Tibial nerve (tissue), 4 donors: ENCODE measurements at regions not wholly inside any gene's neighbourhood (a gene's known extent, or its start where the extent isn't known, plus 50 kb on each side); places are given as distances from the start of the nearest gene placed in this dataset.

Experiments used
- DNase-seq, 2 donors: peaks; one replicate each; pipeline ENCODE4 v3.0.0-alpha.2; 2019; ENCODE audit warnings: low spot score in 2 of 2
- H3K27ac ChIP-seq, 4 donors: fragments of 200-600 bp; sonication (generic) in 3 of 4; one replicate each; pipeline ENCODE4 v1.5.1; 2017 to 2019; ENCODE audit warnings: mild to moderate bottlenecking in 1 of 4
- H3K27me3 ChIP-seq, 2 donors: fragments of 200-600 bp; sonication (generic) in 1 of 2; one replicate each; pipeline versions ENCODE4 v1.5.1 to v1.6.0; 2017 to 2019
- H3K36me3 ChIP-seq, 3 donors: fragments of 200-600 bp; sonication (generic); one replicate each; pipeline ENCODE4 v1.5.1; 2018 to 2019
- H3K4me1 ChIP-seq, 4 donors: fragments of 200-600 bp; sonication (generic) in 3 of 4; one replicate each; pipeline ENCODE4 v1.5.1; 2017 to 2019
- H3K4me3 ChIP-seq, 4 donors: fragments of 200-600 bp; sonication (generic) in 3 of 4; one replicate each; pipeline ENCODE4 v1.5.1; 2017 to 2019; ENCODE audit warnings: mild to moderate bottlenecking in 1 of 4, moderate library complexity in 1 of 4
- H3K9me3 ChIP-seq, 4 donors: fragments of 200-600 bp; sonication (generic) in 3 of 4; one replicate each; pipeline ENCODE4 v1.5.1; 2017 to 2019
- EP300 ChIP-seq, 2 donors: sonication (generic); formaldehyde crosslinking; IDR thresholded peaks; one replicate each; pipeline ENCODE4 v1.6.1; 2017; ENCODE audit warnings: antibody characterized with exemption in 2 of 2, mild to moderate bottlenecking in 1 of 2
- POLR2A ChIP-seq, 2 donors: fragments of 450-650 bp; IDR thresholded peaks; one replicate each; pipeline ENCODE4 v1.6.1; 2017; ENCODE audit warnings: antibody characterized with exemption in 2 of 2, mild to moderate bottlenecking in 2 of 2, moderate library complexity in 2 of 2
- WGBS, 2 donors: methylation state at CpG; one replicate each; pipeline ENCODE4 v1.1.5; 2018; 5-methylcytosine and 5-hydroxymethylcytosine counted together
- TF ChIP-seq, protein P1 (sequence below), 5 experiments: fragments of 200-600 bp in 3 of 5; fragments of 450-650 bp in 2 of 5; sonication (generic) in 3 of 5; IDR thresholded peaks; one replicate each; pipeline ENCODE4 v1.5.1; 2016 to 2019; ENCODE audit warnings: antibody characterized with exemption in 5 of 5, mild to moderate bottlenecking in 3 of 5, moderate library complexity in 2 of 5

DNA sequence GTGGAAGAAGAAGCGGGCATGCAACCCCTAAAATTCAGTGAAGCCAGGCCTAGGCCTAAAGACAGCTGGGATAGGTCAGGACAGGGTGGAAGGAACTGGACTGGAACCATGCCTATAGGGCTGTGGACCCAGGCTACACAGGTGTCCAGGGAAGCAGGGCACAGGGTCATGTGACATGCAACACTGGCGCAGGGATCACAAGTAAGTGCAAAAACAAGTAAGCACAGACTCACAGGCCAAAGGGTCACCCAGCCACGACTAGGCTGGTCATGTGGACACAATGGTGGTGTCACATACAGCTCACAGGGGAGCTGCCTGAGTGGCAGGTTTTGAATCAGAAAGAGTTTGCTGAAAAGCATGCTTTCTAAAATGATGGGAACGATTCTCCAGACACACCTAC, 195.7 kb downstream of the SPTSSA start:
- no peak for DNase-seq
- Histone ChIP-seq H3K27me3 (no peaks in the 10 kb centered on the region), H3K27ac (no peak overlapping the region), H3K36me3 (no peaks in the 10 kb centered on the region), H3K4me3 (no peak overlapping the region), H3K9me3 (no peaks in the 10 kb centered on the region), H3K4me1 (no peaks in the 10 kb centered on the region)
- TF ChIP-seq, protein P1, sequence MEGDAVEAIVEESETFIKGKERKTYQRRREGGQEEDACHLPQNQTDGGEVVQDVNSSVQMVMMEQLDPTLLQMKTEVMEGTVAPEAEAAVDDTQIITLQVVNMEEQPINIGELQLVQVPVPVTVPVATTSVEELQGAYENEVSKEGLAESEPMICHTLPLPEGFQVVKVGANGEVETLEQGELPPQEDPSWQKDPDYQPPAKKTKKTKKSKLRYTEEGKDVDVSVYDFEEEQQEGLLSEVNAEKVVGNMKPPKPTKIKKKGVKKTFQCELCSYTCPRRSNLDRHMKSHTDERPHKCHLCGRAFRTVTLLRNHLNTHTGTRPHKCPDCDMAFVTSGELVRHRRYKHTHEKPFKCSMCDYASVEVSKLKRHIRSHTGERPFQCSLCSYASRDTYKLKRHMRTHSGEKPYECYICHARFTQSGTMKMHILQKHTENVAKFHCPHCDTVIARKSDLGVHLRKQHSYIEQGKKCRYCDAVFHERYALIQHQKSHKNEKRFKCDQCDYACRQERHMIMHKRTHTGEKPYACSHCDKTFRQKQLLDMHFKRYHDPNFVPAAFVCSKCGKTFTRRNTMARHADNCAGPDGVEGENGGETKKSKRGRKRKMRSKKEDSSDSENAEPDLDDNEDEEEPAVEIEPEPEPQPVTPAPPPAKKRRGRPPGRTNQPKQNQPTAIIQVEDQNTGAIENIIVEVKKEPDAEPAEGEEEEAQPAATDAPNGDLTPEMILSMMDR (IDR thresholded peaks at IDR 0.05): no peak
- no peak for TF ChIP-seq POLR2A (IDR thresholded peaks at IDR 0.05)
- TF ChIP-seq EP300 (IDR thresholded peaks at IDR 0.05): no peak
- WGBS, 2 donors: 64 to 70% methylated on average over 4 of the region's 4 CpGs

DNA sequence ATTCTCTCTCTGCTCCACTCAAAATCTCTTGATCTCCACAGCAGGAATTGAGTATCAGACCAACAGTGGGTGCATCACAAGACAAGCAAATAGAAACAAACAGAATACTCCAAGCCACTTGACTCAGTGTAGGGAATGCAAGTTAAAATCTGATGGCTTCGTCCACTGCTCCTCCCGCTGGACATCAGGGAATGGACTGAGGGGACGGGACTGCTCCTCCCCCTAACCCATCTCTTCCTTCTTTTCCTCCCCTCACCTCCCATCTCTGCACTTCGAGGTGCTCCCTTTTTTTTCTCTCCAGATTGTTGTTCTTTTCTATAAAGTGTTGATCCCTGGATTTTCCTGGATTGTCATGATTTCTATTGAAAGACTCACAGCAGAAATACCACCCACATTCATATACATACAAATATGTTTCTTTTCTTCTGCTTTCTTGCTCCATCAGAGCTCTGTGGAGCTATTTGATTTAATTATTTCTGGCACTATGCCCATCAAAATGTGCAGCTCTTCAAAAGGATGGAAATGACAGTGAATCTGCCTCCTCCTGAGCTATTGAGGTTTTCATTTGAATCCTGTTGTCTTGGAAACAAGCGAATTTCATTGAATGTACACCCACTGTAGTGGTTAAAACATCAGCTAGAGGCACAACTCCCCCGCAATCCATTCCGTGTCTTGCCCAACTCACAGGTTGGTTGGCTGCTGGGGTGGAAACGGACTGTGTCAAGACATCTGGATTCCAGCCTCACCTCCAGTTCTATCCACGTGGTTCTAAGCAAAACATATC, 199.7 kb downstream of the SPTSSA start:
- Histone ChIP-seq H3K4me3 (no peak overlapping the region), H3K4me1 (no peaks in the 10 kb centered on the region), H3K36me3 (no peaks in the 10 kb centered on the region), H3K9me3 (no peaks in the 10 kb centered on the region), H3K27ac (no peak overlapping the region), H3K27me3 (no peaks in the 10 kb centered on the region)
- TF ChIP-seq, protein P1 (IDR thresholded peaks at IDR 0.05): no peak
- no peak for TF ChIP-seq POLR2A (IDR thresholded peaks at IDR 0.05)
- no peak for TF ChIP-seq EP300 (IDR thresholded peaks at IDR 0.05)
- WGBS, 2 donors: 47 to 55% methylated on average over 9 of the region's 9 CpGs
- no peak for DNase-seq

DNA sequence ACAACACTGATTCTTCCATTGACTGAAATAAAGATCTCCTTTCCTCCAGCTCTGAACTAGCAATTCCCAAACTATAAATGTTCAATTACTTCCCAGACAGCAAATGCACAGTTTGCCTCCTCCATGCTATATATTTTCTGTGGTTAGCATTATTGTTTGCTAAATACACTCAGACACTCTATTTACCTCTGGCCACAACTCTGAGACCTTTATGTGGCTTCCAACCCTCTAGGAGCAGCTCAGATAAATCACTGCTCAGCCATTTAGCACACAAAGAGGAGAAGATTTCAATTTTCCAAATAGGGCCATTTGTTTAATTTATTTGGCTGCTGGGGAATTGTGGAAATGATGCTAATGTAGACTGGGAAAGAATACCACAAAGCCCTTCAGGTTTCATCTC, 202.0 kb downstream of the SPTSSA start:
- Histone ChIP-seq H3K27me3 (no peaks in the 10 kb centered on the region), H3K36me3 (no peaks in the 10 kb centered on the region), H3K27ac (no peak overlapping the region), H3K4me3 (no peak overlapping the region), H3K4me1 (no peaks in the 10 kb centered on the region), H3K9me3 (no peaks in the 10 kb centered on the region)
- no peak for DNase-seq
- TF ChIP-seq, protein P1 (IDR thresholded peaks at IDR 0.05): no peak
- TF ChIP-seq POLR2A (IDR thresholded peaks at IDR 0.05) (no peak), EP300 (IDR thresholded peaks at IDR 0.05) (no peak)

DNA sequence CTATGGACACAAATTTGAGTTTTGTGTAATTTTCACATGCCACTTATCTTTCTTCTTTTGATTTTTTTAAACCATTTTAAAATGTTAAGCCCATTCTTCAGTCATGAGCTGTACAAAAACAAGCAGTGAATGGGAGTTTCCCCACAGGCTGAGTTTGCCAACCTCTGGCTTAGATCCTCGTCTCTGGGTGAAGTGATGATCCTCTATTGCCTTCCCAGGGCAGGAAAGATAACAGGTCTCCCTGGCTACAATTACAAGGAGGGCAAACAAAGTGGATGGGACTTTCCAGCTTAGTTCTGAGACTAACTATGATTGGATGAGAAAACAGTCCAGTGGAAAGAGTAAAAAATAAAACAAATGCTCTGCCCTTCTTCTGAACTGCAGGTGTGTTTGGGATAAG, 203.7 kb downstream of the SPTSSA start:
- WGBS, 2 donors: 16 to 17% methylated on average over 1 of the region's 1 CpG

DNA sequence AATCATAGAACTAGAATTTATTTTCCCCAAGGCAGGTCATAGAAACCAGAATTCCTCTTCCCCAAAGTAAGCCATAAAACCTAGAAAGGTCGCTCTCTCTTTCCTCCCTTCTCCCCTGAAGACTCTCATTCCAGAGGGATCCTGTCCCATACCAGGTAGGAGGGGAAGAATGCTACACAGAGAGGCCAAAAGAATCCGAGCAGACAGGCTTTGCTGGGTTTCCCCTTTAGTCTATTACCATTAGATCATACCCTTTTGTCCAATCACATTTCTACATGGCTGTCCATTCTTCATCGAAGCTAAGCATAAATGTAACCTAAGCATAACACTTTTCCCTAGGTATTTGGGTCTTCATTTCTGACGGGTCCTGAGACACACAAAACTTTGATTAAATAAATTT, 204.5 kb downstream of the SPTSSA start:
- Histone ChIP-seq H3K27me3 (no peaks in the 10 kb centered on the region), H3K4me1 (no peaks in the 10 kb centered on the region), H3K4me3 (no peak overlapping the region), H3K9me3 (no peaks in the 10 kb centered on the region), H3K36me3 (no peaks in the 10 kb centered on the region), H3K27ac (no peak overlapping the region)
- WGBS, 2 donors: 80 to 85% methylated on average over 4 of the region's 4 CpGs
- DNase-seq: no peak
- no peak for TF ChIP-seq EP300 (IDR thresholded peaks at IDR 0.05)
- TF ChIP-seq, protein P1 (IDR thresholded peaks at IDR 0.05): no peak
- no peak for TF ChIP-seq POLR2A (IDR thresholded peaks at IDR 0.05)

More for the DNA sequence above, 203.7 kb downstream of the SPTSSA start:
- Histone ChIP-seq H3K27ac (no peak overlapping the region), H3K4me3 (no peak overlapping the region), H3K9me3 (no peaks in the 10 kb centered on the region), H3K27me3 (no peaks in the 10 kb centered on the region), H3K36me3 (no peaks in the 10 kb centered on the region), H3K4me1 (no peaks in the 10 kb centered on the region)
- no peak for TF ChIP-seq POLR2A (IDR thresholded peaks at IDR 0.05)
- TF ChIP-seq EP300 (IDR thresholded peaks at IDR 0.05): no peak
- TF ChIP-seq, protein P1 (IDR thresholded peaks at IDR 0.05): no peak
- no peak for DNase-seq
